GM18508 (cell line): ENCODE measurements at regions not wholly inside any gene's neighbourhood (a gene's known extent, or its start where the extent isn't known, plus 50 kb on each side); places are given as distances from the start of the nearest gene placed in this dataset.
"Not testable (repeated sequence)": the region's sequence is repeated elsewhere in the genome, so short reads cannot be mapped to it uniquely, and the experiment has no call there.

Experiments
- ATAC-seq: cut with Tn5 transposase; IDR thresholded peaks from one replicate; pipeline ENCODE4 v1.9.1; 2021; ENCODE audit warnings: moderate number of reproducible peaks; ENCODE audit not compliant: insufficient read depth, unreplicated experiment

GRCh38 chr5:165039748-165040147 lies 1534.3 kb downstream of the MAT2B start:
- no peak for ATAC-seq

DNA sequence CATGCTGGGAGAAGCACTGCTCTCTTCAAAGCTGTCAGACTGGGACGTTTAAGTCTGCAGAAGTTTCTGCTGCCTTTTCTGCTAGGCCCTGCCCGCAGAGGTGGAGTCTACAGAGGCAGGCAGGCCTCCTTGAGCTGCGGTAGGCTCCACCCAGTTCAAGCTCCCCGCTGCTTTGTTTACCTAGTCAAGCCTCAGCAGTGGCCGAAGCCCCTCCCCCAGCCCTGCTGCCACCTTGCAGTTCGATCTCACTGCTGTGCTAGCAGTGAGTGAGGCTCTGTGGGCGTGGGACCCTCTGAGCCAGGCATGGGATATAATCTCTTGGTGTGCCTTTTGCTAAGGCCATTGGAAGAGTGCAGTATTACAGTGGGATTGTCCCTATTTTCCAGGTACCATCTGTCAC lies 1540.5 kb downstream of the MAT2B start:
- ATAC-seq: not testable (repeated sequence)

DNA sequence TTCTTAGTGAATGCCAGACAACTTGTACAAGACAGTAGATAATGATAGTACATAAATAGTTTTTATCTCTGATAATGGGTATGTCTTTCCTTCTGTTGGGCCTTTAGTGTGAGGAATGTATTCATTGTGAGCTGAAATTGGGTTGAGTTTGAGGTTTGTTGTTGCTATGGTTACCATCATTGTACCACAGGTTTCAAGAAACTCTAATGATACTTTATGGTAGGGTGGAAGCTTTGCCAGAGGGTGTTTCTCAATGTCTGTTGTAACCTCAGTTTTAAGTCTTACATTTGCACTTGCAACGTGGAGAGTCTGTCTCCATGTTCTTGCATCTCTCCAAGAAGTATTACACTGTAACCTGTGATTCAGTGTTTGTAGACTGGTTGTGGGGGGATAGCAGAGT lies 1550.1 kb downstream of the MAT2B start:
- no peak for ATAC-seq

GRCh38 chr5:165057145-165057544 lies 1551.7 kb downstream of the MAT2B start:
- ATAC-seq: no peak

DNA sequence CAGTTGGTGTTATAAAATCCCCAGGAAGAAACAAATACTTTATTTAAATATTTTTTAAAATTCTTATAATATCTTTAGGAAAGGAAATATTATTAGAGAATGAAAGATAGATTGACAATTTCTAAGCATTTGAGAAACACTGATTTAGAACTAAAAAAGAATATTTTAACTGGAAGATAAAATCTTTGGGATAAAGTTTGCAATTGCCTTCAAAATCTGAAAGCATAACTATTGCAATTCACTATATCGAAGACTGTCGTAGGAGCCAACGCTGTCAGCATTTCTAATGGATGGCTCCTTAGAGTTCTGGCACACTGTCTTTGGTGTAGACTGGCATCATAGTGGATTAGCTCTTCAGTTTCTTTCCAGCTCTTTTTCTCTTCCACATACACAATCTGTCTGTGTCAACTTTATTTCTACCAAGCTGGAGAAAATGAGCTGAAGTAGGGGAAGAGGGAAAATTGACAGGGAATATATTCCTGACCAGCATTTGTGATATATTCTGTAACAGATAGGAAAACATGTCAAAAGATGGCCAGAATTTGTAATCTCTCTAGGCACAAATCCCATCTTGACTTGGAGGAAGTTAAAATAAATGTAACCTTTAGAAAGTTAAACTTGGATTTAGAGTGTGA lies 1561.4 kb downstream of the MAT2B start:
- ATAC-seq: no peak

DNA sequence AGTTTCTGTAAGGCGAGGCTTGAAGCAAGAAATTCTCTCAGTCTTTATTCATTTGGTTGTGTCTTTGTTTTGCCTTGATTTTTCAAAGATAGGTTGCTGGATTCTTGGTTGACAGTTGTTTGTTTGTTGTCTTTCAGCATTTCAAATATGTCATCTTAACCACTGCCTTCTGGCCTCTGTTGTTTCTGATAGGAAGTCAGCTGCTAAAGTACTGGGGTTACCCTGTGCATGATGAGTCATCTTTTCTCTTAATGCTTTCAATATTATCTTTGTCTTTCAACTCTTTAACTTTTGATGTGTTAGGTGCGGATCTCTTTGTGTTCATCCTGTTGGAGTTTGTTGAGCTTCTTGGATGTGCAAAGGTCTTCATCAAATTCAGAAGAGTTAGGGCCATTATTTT lies 1571.3 kb downstream of the MAT2B start:
- ATAC-seq: no peak

DNA sequence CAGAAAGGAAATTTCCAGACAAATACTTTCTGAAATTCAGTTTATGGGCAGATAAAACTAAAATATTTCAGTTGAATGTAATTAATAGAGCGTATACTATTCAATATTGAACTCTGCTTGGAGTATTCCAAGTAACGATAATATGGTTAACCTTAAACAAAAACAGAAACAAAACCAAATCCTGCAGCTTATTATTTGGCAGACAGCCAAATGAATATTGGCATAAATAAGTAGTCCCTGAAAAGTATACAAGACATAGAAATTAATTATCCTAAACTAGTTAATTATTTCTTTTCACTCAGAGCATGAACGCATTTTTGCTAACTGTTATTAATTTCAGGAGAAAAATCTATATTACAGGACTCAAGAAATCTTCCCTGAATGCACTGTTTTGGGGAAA lies 1574.0 kb downstream of the MAT2B start:
- no peak for ATAC-seq

GRCh38 chr5:165083394-165083793 lies 1578.0 kb downstream of the MAT2B start:
- ATAC-seq: no peak

DNA sequence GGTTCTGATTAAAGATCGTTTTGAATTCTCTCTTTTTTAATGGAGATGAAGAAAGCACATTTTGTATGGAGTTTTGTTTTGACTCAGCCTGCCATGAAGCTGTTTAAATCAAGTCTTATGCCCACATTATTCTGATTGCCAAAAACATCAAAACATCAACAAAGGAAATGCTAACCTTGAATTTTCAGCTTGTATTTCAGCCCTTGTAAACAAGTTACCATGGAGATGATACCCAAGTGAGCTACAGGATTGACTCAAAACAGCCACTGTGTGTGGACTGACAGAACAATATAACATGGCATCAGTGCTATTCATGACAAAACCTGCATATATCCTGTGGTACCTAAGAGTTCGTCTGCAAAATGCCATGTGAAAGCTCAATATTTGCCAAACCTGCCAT lies 1581.0 kb downstream of the MAT2B start:
- ATAC-seq: no peak

GRCh38 chr5:165094782-165095181 lies 1589.4 kb downstream of the MAT2B start:
- ATAC-seq: no peak

DNA sequence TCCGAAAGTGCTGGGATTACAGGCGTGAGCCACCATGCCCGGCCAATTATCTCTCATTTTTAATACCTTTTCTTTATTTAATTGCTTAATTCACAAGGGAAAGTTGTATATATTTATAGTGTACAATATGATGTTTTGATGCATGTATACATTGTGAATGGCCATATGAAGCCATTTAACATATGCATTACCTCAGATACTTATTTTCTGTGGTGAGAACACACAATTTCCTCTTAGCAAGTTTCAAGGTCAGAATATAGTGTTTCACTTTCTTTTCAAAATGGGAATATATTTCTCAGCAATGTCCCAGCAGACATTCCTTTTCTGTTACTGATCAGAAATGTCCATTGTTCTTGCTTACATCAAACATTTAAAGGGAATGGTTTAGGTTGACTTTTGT lies 1596.3 kb downstream of the MAT2B start:
- no peak for ATAC-seq

DNA sequence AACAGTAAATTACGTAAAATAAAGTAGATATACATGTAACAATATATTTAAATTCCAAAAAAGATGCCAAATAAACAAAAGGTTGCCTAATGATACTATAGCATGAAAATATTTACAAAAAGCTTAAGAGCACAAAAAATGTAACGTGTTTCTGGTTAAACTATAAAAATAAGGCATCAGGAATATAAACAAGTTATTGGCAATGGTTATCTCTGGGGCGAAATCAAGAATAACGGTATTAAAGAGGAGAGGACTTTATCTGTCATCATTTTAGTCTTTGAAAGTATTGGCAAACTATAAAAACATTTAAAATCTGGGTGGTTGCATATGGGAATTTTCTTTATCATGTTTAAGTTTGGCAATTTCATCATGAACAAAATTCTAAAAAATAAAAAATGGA lies 1599.2 kb downstream of the MAT2B start:
- no peak for ATAC-seq

DNA sequence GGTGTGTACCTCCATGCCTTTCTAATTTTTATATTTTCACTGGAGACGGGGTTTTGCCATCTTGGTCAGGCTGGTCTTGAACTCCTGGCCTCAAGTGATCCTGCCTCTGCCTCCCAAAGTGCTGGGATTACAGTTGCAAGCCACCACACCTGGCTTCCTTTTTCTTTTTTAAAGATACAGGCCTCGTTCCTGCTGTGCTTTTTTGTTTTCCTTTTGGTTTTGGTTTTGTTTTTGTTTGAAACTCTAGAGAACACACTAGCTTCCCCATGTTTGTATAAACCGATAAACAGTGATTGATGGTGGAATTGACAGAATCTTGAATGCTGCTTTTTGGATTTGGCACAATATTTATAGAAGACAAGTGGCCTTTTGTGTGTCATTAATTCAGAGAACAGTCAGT lies 1603.4 kb downstream of the MAT2B start:
- ATAC-seq: no peak

DNA sequence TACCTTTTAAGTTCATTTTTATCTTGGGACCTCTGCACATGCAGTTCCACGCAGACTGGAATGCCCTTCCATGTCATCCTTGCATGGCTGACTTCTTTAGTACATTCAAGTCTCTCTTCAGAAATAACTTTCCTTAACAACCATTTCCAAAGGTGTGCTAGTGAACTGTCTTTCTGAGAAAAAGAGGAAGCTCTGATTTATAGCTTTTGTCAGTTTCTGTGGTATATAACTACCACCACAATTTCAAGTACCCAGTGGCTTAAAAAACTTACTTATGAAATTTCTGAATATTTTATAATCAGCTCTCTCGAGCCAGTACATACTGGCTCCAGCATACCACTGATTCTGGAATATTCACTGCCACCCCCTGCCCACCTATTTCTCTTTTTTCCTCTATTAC lies 1613.8 kb downstream of the MAT2B start:
- no peak for ATAC-seq

GRCh38 chr5:165126598-165126997 lies 1621.2 kb downstream of the MAT2B start:
- ATAC-seq: no peak

DNA sequence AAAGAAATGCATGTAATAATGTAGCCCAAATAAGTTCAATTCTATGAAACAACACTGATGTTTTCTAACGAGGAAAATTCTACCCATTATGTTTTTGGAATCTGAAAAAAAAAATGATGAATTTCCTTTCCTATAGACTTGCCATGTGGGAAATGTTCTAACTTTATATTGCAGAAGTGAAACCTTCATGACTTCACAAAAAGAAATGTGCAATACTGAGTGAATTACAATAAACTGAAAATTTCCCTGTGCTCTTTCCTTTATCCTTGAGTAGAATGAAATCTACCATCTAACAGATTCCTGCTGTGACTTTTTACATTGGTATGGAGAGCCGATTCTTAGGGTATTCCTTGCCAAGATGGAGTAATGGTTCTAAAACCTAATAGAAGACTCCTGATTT lies 1622.5 kb downstream of the MAT2B start:
- no peak for ATAC-seq

- ATAC-seq: no peak
Observed at GRCh38 chr5:165130656-165131055, 1625.2 kb downstream of the MAT2B start.

DNA sequence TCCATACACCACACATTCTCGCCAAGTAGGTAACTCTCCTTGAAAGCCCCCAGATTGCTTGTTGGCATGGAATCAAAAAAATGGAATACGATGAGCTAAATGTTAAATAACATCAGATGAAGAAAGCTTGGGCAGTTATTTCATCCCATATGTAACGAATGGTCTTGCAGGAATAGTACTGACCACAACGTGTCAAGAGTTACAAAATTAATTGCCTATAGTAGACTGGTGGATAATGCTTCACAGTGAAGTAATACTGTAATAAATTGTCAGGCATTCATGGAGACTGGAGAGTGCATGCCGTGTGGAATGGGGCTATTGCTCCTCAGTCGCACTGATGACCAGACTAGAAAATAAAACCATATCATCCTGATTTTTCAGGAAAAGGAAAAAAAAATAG lies 1628.7 kb downstream of the MAT2B start:
- ATAC-seq: no peak

- ATAC-seq: no peak
Observed at GRCh38 chr5:165135565-165135964, 1630.1 kb downstream of the MAT2B start.

GRCh38 chr5:165137701-165138100 lies 1632.3 kb downstream of the MAT2B start:
- ATAC-seq: no peak

- ATAC-seq: no peak
Observed at GRCh38 chr5:165138236-165138635, 1632.8 kb downstream of the MAT2B start.

GRCh38 chr5:165139262-165139661 lies 1633.8 kb downstream of the MAT2B start:
- no peak for ATAC-seq

DNA sequence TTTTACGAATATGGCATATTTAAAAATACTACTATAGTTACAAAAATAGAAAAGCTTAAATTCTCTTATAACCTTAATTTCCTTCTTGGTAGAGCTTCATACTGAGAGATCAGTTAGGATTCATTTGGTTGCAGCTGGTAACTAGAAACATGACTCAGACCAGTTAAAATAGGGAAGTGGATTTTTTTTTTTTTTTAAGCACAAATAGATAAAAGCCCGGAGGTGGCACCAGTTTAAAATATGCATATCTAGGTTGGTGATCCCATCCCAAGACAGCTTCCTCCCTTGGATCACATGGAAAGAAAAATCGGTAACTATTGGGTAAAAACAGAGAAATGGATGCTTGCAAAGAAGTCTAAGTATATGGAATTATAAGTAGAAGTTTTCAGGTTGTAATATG lies 1634.3 kb downstream of the MAT2B start:
- ATAC-seq: no peak
